Loucy (cell line): ENCODE measurements at regions not wholly inside any gene's neighbourhood (a gene's known extent, or its start where the extent isn't known, plus 50 kb on each side); places are given as distances from the start of the nearest gene placed in this dataset.

ENCODE experiments used
- H2AFZ ChIP-seq: fragments of 200-600 bp; sonication (generic); 2 replicates; pipeline ENCODE4 v1.6.0; 2016; ENCODE audit warnings: antibody characterized with exemption, mild to moderate bottlenecking, low read length, moderate library complexity
- H3F3A ChIP-seq: fragments of 200-600 bp; 2 replicates; pipeline ENCODE4 v1.6.0; 2016; ENCODE audit warnings: antibody characterized with exemption, low read depth, mild to moderate bottlenecking
- H3K27me3 ChIP-seq: fragments of 200-600 bp; sonication (generic); 2 replicates; pipeline ENCODE4 v1.6.1; 2014; ENCODE audit warnings: low read length, mild to moderate bottlenecking; ENCODE audit not compliant: insufficient read depth, poor library complexity, severe bottlenecking
- H3K36me3 ChIP-seq: fragments of 200-600 bp; sonication (generic); 2 replicates; pipeline ENCODE4 v1.6.1; 2016; ENCODE audit warnings: low read length; ENCODE audit not compliant: insufficient read depth
- H3K4me1 ChIP-seq: fragments of 200-600 bp; sonication (generic); 2 replicates; pipeline ENCODE4 v1.5.1; 2014; ENCODE audit warnings: low read length, mild to moderate bottlenecking; ENCODE audit not compliant: insufficient read depth, poor library complexity, severe bottlenecking
- H3K4me2 ChIP-seq: fragments of 200-600 bp; sonication (generic); 2 replicates; pipeline ENCODE4 v1.6.0; 2014; ENCODE audit warnings: antibody characterized with exemption, low read length, low read depth, mild to moderate bottlenecking; ENCODE audit not compliant: poor library complexity, severe bottlenecking
- H3K4me3 ChIP-seq: fragments of 200-600 bp; sonication (generic); 2 replicates; pipeline ENCODE4 v1.5.1; 2014; ENCODE audit warnings: low read length, mild to moderate bottlenecking, mixed read lengths; ENCODE audit not compliant: poor library complexity, severe bottlenecking
- H3K79me2 ChIP-seq: fragments of 200-600 bp; sonication (generic); 2 replicates; pipeline ENCODE4 v1.6.1; 2014; ENCODE audit warnings: low read length; ENCODE audit not compliant: insufficient read depth
- H3K9ac ChIP-seq: fragments of 200-600 bp; sonication (generic); 2 replicates; pipeline ENCODE4 v1.6.0; 2014; ENCODE audit warnings: mild to moderate bottlenecking, low read depth, low read length, moderate library complexity; ENCODE audit not compliant: poor library complexity, severe bottlenecking
- H3K9me2 ChIP-seq: fragments of 200-600 bp; sonication (generic); replicated peaks from 2 replicates; pipeline ENCODE4 v1.6.1; 2016; ENCODE audit warnings: low read depth, low read length, mixed read lengths
- H3K9me3 ChIP-seq: fragments of 200-600 bp; sonication (generic); 2 replicates; pipeline ENCODE4 v1.6.1; 2014; ENCODE audit warnings: mild to moderate bottlenecking, antibody characterized with exemption, low read length, low read depth; ENCODE audit not compliant: insufficient read depth
- H4K20me1 ChIP-seq: fragments of 200-600 bp; sonication (generic); 2 replicates; pipeline ENCODE4 v1.6.0; 2014; ENCODE audit warnings: antibody characterized with exemption, low read length, mild to moderate bottlenecking; ENCODE audit not compliant: insufficient read depth, poor library complexity, severe bottlenecking
- CTCF ChIP-seq: fragments of 200-600 bp; sonication (generic); conservative IDR thresholded peaks from 2 replicates; pipeline ENCODE4 v1.5.1; 2014; ENCODE audit warnings: mild to moderate bottlenecking, antibody characterized with exemption, low read length
- EZH2phosphoT487 ChIP-seq: fragments of 200-600 bp; IDR thresholded peaks from 2 replicates; pipeline ENCODE4 v1.6.1; 2018; ENCODE audit warnings: antibody characterized with exemption, mild to moderate bottlenecking, moderate library complexity, borderline replicate concordance

GRCh38 chr2:22062679-22063078, 938.9 kb downstream of the TDRD15 start:
- Histone ChIP-seq H3K9me3 (no peaks in the 10 kb centered on the region), H2AFZ (no peak overlapping the region), H3K79me2 (no peaks in the 10 kb centered on the region), H3K9ac (no peak overlapping the region), H3K36me3 (no peaks in the 10 kb centered on the region), H3K27me3 (no peaks in the 10 kb centered on the region), H3K4me1 (no peaks in the 10 kb centered on the region), H3K4me2 (no peak overlapping the region), H3K9me2 (no peaks in the 10 kb centered on the region), H4K20me1 (no peaks in the 10 kb centered on the region), H3K4me3 (no peak overlapping the region), H3F3A (no peaks in the 10 kb centered on the region)
- no peak for TF ChIP-seq EZH2phosphoT487
- TF ChIP-seq CTCF: no peak

GRCh38 chr2:22076454-22076853, 952.7 kb downstream of the TDRD15 start:
- Histone ChIP-seq H3K4me3 (no peak overlapping the region), H4K20me1 (no peaks in the 10 kb centered on the region), H3K9me2 (no peaks in the 10 kb centered on the region), H3K4me2 (no peak overlapping the region), H3K9ac (no peak overlapping the region), H3K79me2 (no peaks in the 10 kb centered on the region), H3F3A (no peaks in the 10 kb centered on the region), H3K36me3 (no peaks in the 10 kb centered on the region), H3K9me3 (no peaks in the 10 kb centered on the region), H2AFZ (no peak overlapping the region), H3K4me1 (no peaks in the 10 kb centered on the region), H3K27me3 (no peaks in the 10 kb centered on the region)
- TF ChIP-seq CTCF: no peak
- no peak for TF ChIP-seq EZH2phosphoT487

- H3K27me3 ChIP-seq: no peaks in the 10 kb centered on the region
- TF ChIP-seq CTCF: no peak
- no peak for TF ChIP-seq EZH2phosphoT487
Observed at GRCh38 chr2:22078701-22079100, 954.9 kb downstream of the TDRD15 start.

More at GRCh38 chr2:22078701-22079100, 954.9 kb downstream of the TDRD15 start:
- no peaks in the 10 kb centered on the region for H3K79me2 ChIP-seq
- H3K4me1 ChIP-seq: no peaks in the 10 kb centered on the region
- no peaks in the 10 kb centered on the region for H3K9me2 ChIP-seq
- no peaks in the 10 kb centered on the region for H3K36me3 ChIP-seq
- no peak overlapping the region for H3K4me2 ChIP-seq
- H3K9me3 ChIP-seq: no peaks in the 10 kb centered on the region
- no peak overlapping the region for H3K4me3 ChIP-seq
- H3F3A ChIP-seq: no peaks in the 10 kb centered on the region
- no peaks in the 10 kb centered on the region for H4K20me1 ChIP-seq
- H2AFZ ChIP-seq: no peak overlapping the region
- no peak overlapping the region for H3K9ac ChIP-seq
